ENCODE measurements at regions not wholly inside any gene's neighbourhood (a gene's known extent, or its start where the extent isn't known, plus 50 kb on each side); places are given as distances from the start of the nearest gene placed in this dataset.

GRCh38 chr1:39107341-39108290, 81.5 kb downstream of the NDUFS5 start:
- DNase-seq (ENCODE audit: extremely low spot score, insufficient read length, low read depth) (no peak), FAIRE-seq (no peak)

GRCh38 chr1:39109644-39110043, 83.5 kb downstream of the NDUFS5 start:
- FAIRE-seq (no peak), DNase-seq (ENCODE audit: extremely low spot score, insufficient read length, low read depth) (no peak)

- FAIRE-seq (peak; percentile 54), DNase-seq (ENCODE audit: extremely low spot score, insufficient read length, low read depth) (no peak)
Measured at GRCh38 chr1:39110325-39110851, 84.2 kb downstream of the NDUFS5 start.

GRCh38 chr1:39110882-39111281, 84.7 kb downstream of the NDUFS5 start:
- no peak for DNase-seq (ENCODE audit: extremely low spot score, insufficient read length, low read depth)
- FAIRE-seq: no peak

- FAIRE-seq (no peak), DNase-seq (ENCODE audit: extremely low spot score, insufficient read length, low read depth) (no peak)
Measured at GRCh38 chr1:39113109-39113743, 87.1 kb downstream of the NDUFS5 start.

GRCh38 chr1:39115271-39116110, 89.0 kb upstream of the MACF1 start:
- no peak for FAIRE-seq
- DNase-seq (ENCODE audit: extremely low spot score, insufficient read length, low read depth): no peak

GRCh38 chr1:39116116-39116607, 88.3 kb upstream of the MACF1 start:
- FAIRE-seq (no peak), DNase-seq (ENCODE audit: extremely low spot score, insufficient read length, low read depth) (no peak)

- no peak for DNase-seq (ENCODE audit: extremely low spot score, insufficient read length, low read depth)
- FAIRE-seq: no peak
Measured at GRCh38 chr1:39116860-39117728, 87.4 kb upstream of the MACF1 start.

- no peak for FAIRE-seq
- no peak for DNase-seq (ENCODE audit: extremely low spot score, insufficient read length, low read depth)
Measured at GRCh38 chr1:39117899-39118450, 86.5 kb upstream of the MACF1 start.

- DNase-seq (ENCODE audit: extremely low spot score, insufficient read length, low read depth) (no peak), FAIRE-seq (no peak)
Measured at GRCh38 chr1:39122056-39122455, 82.4 kb upstream of the MACF1 start.

- DNase-seq (ENCODE audit: extremely low spot score, insufficient read length, low read depth) (no peak), FAIRE-seq (no peak)
Measured at GRCh38 chr1:39124282-39124681, 80.2 kb upstream of the MACF1 start.

- no peak for DNase-seq (ENCODE audit: extremely low spot score, insufficient read length, low read depth)
- no peak for FAIRE-seq
Measured at GRCh38 chr1:39127513-39127912, 77.0 kb upstream of the MACF1 start.

GRCh38 chr1:39128126-39128525, 76.4 kb upstream of the MACF1 start:
- DNase-seq (ENCODE audit: extremely low spot score, insufficient read length, low read depth) (no peak), FAIRE-seq (no peak)

- DNase-seq (ENCODE audit: extremely low spot score, insufficient read length, low read depth) (no peak), FAIRE-seq (no peak)
Measured at GRCh38 chr1:39128959-39129358, 75.5 kb upstream of the MACF1 start.

GRCh38 chr1:39129514-39129913, 75.0 kb upstream of the MACF1 start:
- DNase-seq (ENCODE audit: extremely low spot score, insufficient read length, low read depth): no peak
- no peak for FAIRE-seq

- DNase-seq (ENCODE audit: extremely low spot score, insufficient read length, low read depth): no peak
- no peak for FAIRE-seq
Measured at GRCh38 chr1:39130325-39130724, 74.2 kb upstream of the MACF1 start.

- no peak for DNase-seq (ENCODE audit: extremely low spot score, insufficient read length, low read depth)
- no peak for FAIRE-seq
Measured at GRCh38 chr1:39131940-39132339, 72.6 kb upstream of the MACF1 start.

GRCh38 chr1:39132505-39133339, 71.8 kb upstream of the MACF1 start:
- DNase-seq (ENCODE audit: extremely low spot score, insufficient read length, low read depth): no peak
- FAIRE-seq: no peak

Measured in GM18507 (cell line).